ENCODE measurements at regions not wholly inside any gene's neighbourhood (a gene's known extent, or its start where the extent isn't known, plus 50 kb on each side); places are given as distances from the start of the nearest gene placed in this dataset.

DNA sequence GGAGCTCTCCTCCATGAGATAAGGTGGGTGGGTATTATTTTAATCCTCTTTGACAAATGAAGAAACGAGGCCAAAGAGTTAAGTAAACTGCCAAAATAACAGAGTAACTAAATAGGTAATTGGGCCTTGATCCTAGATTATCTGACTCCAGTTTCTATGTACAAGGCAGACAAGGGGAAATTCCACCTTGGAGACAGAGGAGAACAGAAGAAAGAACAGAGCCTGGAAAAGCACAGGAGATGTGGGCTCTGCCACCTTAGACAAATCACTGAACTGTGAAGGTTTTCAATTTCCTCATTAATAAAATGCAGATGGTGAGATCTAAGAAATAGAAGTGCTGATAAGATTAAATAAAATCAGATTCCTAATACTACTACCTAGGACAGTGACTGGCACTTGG, 310.2 kb upstream of the TLE3 start:
- TF ChIP-seq POLR2AphosphoS5 (IDR thresholded peaks at IDR 0.05; ENCODE audit: low read depth, low read length), result no peak
- TF ChIP-seq EGR1 (IDR thresholded peaks at IDR 0.05; ENCODE audit: low read depth), result no peak
- TF ChIP-seq, protein P1, sequence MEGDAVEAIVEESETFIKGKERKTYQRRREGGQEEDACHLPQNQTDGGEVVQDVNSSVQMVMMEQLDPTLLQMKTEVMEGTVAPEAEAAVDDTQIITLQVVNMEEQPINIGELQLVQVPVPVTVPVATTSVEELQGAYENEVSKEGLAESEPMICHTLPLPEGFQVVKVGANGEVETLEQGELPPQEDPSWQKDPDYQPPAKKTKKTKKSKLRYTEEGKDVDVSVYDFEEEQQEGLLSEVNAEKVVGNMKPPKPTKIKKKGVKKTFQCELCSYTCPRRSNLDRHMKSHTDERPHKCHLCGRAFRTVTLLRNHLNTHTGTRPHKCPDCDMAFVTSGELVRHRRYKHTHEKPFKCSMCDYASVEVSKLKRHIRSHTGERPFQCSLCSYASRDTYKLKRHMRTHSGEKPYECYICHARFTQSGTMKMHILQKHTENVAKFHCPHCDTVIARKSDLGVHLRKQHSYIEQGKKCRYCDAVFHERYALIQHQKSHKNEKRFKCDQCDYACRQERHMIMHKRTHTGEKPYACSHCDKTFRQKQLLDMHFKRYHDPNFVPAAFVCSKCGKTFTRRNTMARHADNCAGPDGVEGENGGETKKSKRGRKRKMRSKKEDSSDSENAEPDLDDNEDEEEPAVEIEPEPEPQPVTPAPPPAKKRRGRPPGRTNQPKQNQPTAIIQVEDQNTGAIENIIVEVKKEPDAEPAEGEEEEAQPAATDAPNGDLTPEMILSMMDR (IDR thresholded peaks at IDR 0.05 in 2 of 3, conservative IDR thresholded peaks at IDR 0.05 in 1 of 3; ENCODE audit: borderline replicate concordance in 1 of 3, insufficient read depth in 1 of 3, low read depth in 2 of 3, low read length in 2 of 3), result no peak
